ENCODE measurements at regions not wholly inside any gene's neighbourhood (a gene's known extent, or its start where the extent isn't known, plus 50 kb on each side); places are given as distances from the start of the nearest gene placed in this dataset.

- TF ChIP-seq, protein P1, sequence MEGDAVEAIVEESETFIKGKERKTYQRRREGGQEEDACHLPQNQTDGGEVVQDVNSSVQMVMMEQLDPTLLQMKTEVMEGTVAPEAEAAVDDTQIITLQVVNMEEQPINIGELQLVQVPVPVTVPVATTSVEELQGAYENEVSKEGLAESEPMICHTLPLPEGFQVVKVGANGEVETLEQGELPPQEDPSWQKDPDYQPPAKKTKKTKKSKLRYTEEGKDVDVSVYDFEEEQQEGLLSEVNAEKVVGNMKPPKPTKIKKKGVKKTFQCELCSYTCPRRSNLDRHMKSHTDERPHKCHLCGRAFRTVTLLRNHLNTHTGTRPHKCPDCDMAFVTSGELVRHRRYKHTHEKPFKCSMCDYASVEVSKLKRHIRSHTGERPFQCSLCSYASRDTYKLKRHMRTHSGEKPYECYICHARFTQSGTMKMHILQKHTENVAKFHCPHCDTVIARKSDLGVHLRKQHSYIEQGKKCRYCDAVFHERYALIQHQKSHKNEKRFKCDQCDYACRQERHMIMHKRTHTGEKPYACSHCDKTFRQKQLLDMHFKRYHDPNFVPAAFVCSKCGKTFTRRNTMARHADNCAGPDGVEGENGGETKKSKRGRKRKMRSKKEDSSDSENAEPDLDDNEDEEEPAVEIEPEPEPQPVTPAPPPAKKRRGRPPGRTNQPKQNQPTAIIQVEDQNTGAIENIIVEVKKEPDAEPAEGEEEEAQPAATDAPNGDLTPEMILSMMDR (conservative IDR thresholded peaks at IDR 0.05), result no peak
- no peak for DNase-seq (ENCODE audit: extremely low spot score, unreplicated experiment)
- peaks cover 42% of the 10 kb centered on the region for H3K27me3 Mint-ChIP-seq
- no peak overlapping the region for H3K27ac Mint-ChIP-seq
- H3K4me1 Mint-ChIP-seq (ENCODE audit: unreplicated experiment), result peaks cover 34% of the 10 kb centered on the region
- H3K36me3 Mint-ChIP-seq, result no peaks in the 10 kb centered on the region
- no peaks in the 10 kb centered on the region for H3K9me3 Mint-ChIP-seq
- peak overlapping the region; percentile 1 for H3K4me3 Mint-ChIP-seq
Observed at GRCh38 chr10:35925493-35925892, 283.4 kb upstream of the FZD8 start.

- Mint-ChIP-seq H3K27ac (no peak overlapping the region), H3K27me3 (peaks cover 39% of the 10 kb centered on the region), H3K4me3 (no peak overlapping the region), H3K9me3 (no peaks in the 10 kb centered on the region), H3K4me1 (ENCODE audit: unreplicated experiment) (peaks cover 34% of the 10 kb centered on the region), H3K36me3 (no peaks in the 10 kb centered on the region)
- TF ChIP-seq, protein P1 (conservative IDR thresholded peaks at IDR 0.05), result no peak
- DNase-seq (ENCODE audit: extremely low spot score, unreplicated experiment), result no peak
Observed at GRCh38 chr10:35924759-35925158, 282.7 kb upstream of the FZD8 start.

GRCh38 chr10:35922876-35923600 lies 280.9 kb upstream of the FZD8 start:
- Mint-ChIP-seq H3K27me3 (peaks cover 30% of the 10 kb centered on the region), H3K4me1 (ENCODE audit: unreplicated experiment) (peaks cover 30% of the 10 kb centered on the region), H3K4me3 (no peak overlapping the region), H3K36me3 (no peaks in the 10 kb centered on the region), H3K9me3 (no peaks in the 10 kb centered on the region), H3K27ac (no peak overlapping the region)
- DNase-seq (ENCODE audit: extremely low spot score, unreplicated experiment), result no peak
- TF ChIP-seq, protein P1 (conservative IDR thresholded peaks at IDR 0.05), result no peak

DNA sequence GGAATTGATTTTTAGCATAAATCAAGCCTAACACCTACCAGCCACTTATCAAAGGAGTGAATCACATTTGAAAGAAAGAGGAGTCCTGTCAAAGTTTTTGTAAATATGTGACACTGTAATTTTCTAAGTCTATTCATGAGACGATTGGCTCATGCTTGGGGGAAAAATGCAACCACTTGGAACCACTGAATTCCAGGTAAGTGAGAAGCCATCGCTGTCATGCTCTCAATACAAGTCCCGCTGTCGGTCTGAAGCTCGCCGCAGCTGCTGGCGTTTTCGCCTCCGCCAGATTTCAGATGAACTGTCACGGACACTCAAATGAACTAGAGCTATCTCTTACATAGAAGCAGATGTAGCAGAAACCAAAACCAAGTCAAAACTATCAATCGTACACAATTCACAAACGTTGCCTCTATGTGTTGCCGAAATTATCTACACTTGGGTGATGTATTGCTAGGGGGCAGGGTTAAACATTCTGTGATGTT lies 279.8 kb upstream of the FZD8 start:
- peaks cover 25% of the 10 kb centered on the region for H3K4me1 Mint-ChIP-seq (ENCODE audit: unreplicated experiment)
- no peak for DNase-seq (ENCODE audit: extremely low spot score, unreplicated experiment)
- no peaks in the 10 kb centered on the region for H3K36me3 Mint-ChIP-seq
- peaks cover 30% of the 10 kb centered on the region for H3K27me3 Mint-ChIP-seq
- H3K9me3 Mint-ChIP-seq, result no peaks in the 10 kb centered on the region
- no peak overlapping the region for H3K27ac Mint-ChIP-seq
- H3K4me3 Mint-ChIP-seq, result no peak overlapping the region
- TF ChIP-seq, protein P1 (conservative IDR thresholded peaks at IDR 0.05), result no peak

DNA sequence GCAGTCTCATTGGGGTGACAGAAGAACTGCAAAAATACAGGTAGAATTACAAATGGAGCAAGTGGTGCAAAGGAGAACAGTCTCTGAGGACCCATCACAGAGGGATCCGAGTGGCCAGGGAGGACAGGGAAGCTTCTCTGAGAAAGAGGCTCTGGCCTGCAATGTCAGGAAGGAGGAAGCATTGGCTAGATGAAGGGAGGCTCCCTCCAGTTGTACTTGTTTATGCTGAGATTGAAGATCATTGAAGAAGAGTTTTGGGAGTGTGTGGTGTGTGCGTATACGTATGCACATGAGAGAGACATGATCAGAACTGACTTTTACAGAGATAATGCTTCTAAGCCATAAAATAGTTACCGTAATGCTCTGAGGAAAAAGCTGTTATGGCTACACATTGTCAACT lies 274.7 kb upstream of the FZD8 start:
- H3K9me3 Mint-ChIP-seq, result peaks cover 5% of the 10 kb centered on the region
- H3K4me3 Mint-ChIP-seq, result no peak overlapping the region
- H3K27me3 Mint-ChIP-seq, result peaks cover 26% of the 10 kb centered on the region
- no peaks in the 10 kb centered on the region for H3K36me3 Mint-ChIP-seq
- H3K27ac Mint-ChIP-seq, result no peak overlapping the region
- no peak for DNase-seq (ENCODE audit: extremely low spot score, unreplicated experiment)
- peaks cover 4% of the 10 kb centered on the region for H3K4me1 Mint-ChIP-seq (ENCODE audit: unreplicated experiment)
- TF ChIP-seq, protein P1 (conservative IDR thresholded peaks at IDR 0.05), result no peak

All from type B pancreatic cell (in vitro differentiated cells).